H1 (cell line): ENCODE measurements at regions not wholly inside any gene's neighbourhood (a gene's known extent, or its start where the extent isn't known, plus 50 kb on each side); places are given as distances from the start of the nearest gene placed in this dataset.

Experiments used
- CTCF ChIA-PET: fragments of 300-600 bp; sonication (Branson Sonifier 250); formaldehyde crosslinking; loops from one replicate; lab custom pipeline; 2021; ENCODE audit not compliant: partially characterized antibody; lab: Charles Lee
- POLR2A ChIA-PET: fragments of 300-600 bp; sonication (Branson Sonifier 250); formaldehyde crosslinking; loops from one replicate; lab custom pipeline; 2021; ENCODE audit warnings: inconsistent platforms; ENCODE audit not compliant: partially characterized antibody; lab: Charles Lee
- DNase-seq, 2 experiments: peaks; one replicate each; pipeline versions ENCODE4 v3.0.0 to v3.0.0-alpha.2; 2010 to 2022; ENCODE audit warnings: low spot score in 2 of 2, low read depth in 1 of 2, mixed read lengths in 1 of 2
- FAIRE-seq: peaks from 2 replicates; lab custom pipeline; 2011; peaks lifted over from hg19 to GRCh38; lab: Jason Lieb, UNC
- H2AFZ ChIP-seq: 2 replicates; pipeline ENCODE4 v1.8.1; 2012; ENCODE audit warnings: low read length, inconsistent platforms
- H2AK5ac ChIP-seq: 2 replicates; pipeline ENCODE4 v1.6.1; 2013; ENCODE audit warnings: low read depth, low read length
- H2BK120ac ChIP-seq: replicated peaks from 2 replicates; pipeline ENCODE3; 2013; ENCODE audit warnings: low read depth, low read length, inconsistent platforms
- H2BK12ac ChIP-seq: 2 replicates; pipeline ENCODE4 v1.6.1; 2013; ENCODE audit warnings: low read depth, low read length
- H2BK15ac ChIP-seq: 2 replicates; pipeline ENCODE4 v1.6.1; 2013; ENCODE audit warnings: low read length
- H2BK20ac ChIP-seq: 2 replicates; pipeline ENCODE4 v1.6.1; 2013; ENCODE audit warnings: low read length
- H2BK5ac ChIP-seq: 2 replicates; pipeline ENCODE4 v1.6.1; 2013; ENCODE audit warnings: low read depth, low read length
- H3K14ac ChIP-seq: 2 replicates; pipeline ENCODE4 v1.6.1; 2013; ENCODE audit warnings: inconsistent platforms; ENCODE audit not compliant: insufficient read length
- H3K18ac ChIP-seq: 2 replicates; pipeline ENCODE4 v1.6.1; 2013; ENCODE audit warnings: low read length; ENCODE audit errors: extremely low read depth
- H3K23ac ChIP-seq: 2 replicates; pipeline ENCODE4 v1.6.1; 2013; ENCODE audit warnings: inconsistent platforms; ENCODE audit not compliant: insufficient read length
- H3K23me2 ChIP-seq: 2 replicates; pipeline ENCODE4 v1.6.1; 2013; ENCODE audit warnings: low read depth, low read length
- H3K27ac ChIP-seq: 2 replicates; pipeline ENCODE4 v1.6.1; 2011; ENCODE audit warnings: low read depth, low read length, inconsistent platforms
- H3K27me3 ChIP-seq, 4 experiments: replicated peaks in 1 of 4; 1 replicate in 1 of 4; 2 replicates in 3 of 4; pipeline versions ENCODE4 v1.6.1 to v1.8.1; 2011 to 2013; ENCODE audit warnings: low read length in 3 of 4, mild to moderate bottlenecking in 3 of 4, inconsistent platforms in 2 of 4, mixed read lengths in 2 of 4, moderate library complexity in 1 of 4; ENCODE audit not compliant: control insufficient read depth in 3 of 4, insufficient read depth in 3 of 4; ENCODE audit errors: extremely low read depth in 1 of 4
- H3K36me3 ChIP-seq, 4 experiments: 2 replicates each; pipeline versions ENCODE4 v1.6.1 to v1.8.1; 2011 to 2013; ENCODE audit warnings: mild to moderate bottlenecking in 4 of 4, low read length in 3 of 4, moderate library complexity in 2 of 4, control low read depth in 1 of 4, inconsistent platforms in 1 of 4; ENCODE audit not compliant: insufficient read depth in 4 of 4, control insufficient read depth in 2 of 4
- H3K4ac ChIP-seq: replicated peaks from 2 replicates; pipeline ENCODE3; 2013; ENCODE audit warnings: low read length, low read depth, mixed read lengths, inconsistent platforms; ENCODE audit not compliant: insufficient read length
- H3K4me1 ChIP-seq, 4 experiments: replicated peaks in 1 of 4; 1 replicate in 1 of 4; 2 replicates in 3 of 4; pipeline versions ENCODE4 v1.6.1 to v1.8.1; 2011 to 2013; ENCODE audit warnings: low read length in 3 of 4, inconsistent platforms in 2 of 4, mixed read lengths in 1 of 4; ENCODE audit not compliant: insufficient read depth in 4 of 4, control insufficient read depth in 3 of 4
- H3K4me2 ChIP-seq, 2 experiments: 2 replicates each; pipeline versions ENCODE4 v1.6.1 to v1.8.1; 2011 to 2013; ENCODE audit warnings: low read depth in 2 of 2, low read length in 2 of 2, control low read depth in 1 of 2, inconsistent platforms in 1 of 2, mild to moderate bottlenecking in 1 of 2; ENCODE audit not compliant: insufficient read depth in 1 of 2
- H3K4me3 ChIP-seq, 4 experiments: fragments of 200-600, 300-600 bp in 1 of 4; sonication (generic), shearing (Covaris generic), sonication (Bioruptor Twin) in 1 of 4; 2 replicates each; pipeline versions ENCODE4 v1.5.1 to v1.8.1; 2011 to 2016; ENCODE audit warnings: low read length in 4 of 4, low read depth in 3 of 4, control low read depth in 2 of 4, inconsistent platforms in 2 of 4, mild to moderate bottlenecking in 2 of 4, mixed read lengths in 1 of 4, moderate library complexity in 1 of 4; ENCODE audit not compliant: insufficient read depth in 2 of 4; ENCODE audit errors: extremely low read depth in 1 of 4
- H3K56ac ChIP-seq: replicated peaks from 2 replicates; pipeline ENCODE3; 2013; ENCODE audit warnings: low read depth, mild to moderate bottlenecking, mixed read lengths, low read length, inconsistent platforms; ENCODE audit not compliant: insufficient read length
- H3K79me1 ChIP-seq: 2 replicates; pipeline ENCODE4 v1.6.1; 2013; ENCODE audit warnings: low read depth, low read length, control low read depth
- H3K79me2 ChIP-seq, 2 experiments: 2 replicates each; pipeline versions ENCODE4 v1.6.1 to v1.8.1; 2012 to 2013; ENCODE audit warnings: low read length in 2 of 2, mild to moderate bottlenecking in 2 of 2, inconsistent platforms in 1 of 2; ENCODE audit not compliant: insufficient read depth in 2 of 2, control insufficient read depth in 1 of 2
- H3K9ac ChIP-seq, 4 experiments: replicated peaks in 1 of 4; 1 replicate in 1 of 4; 2 replicates in 3 of 4; pipeline versions ENCODE4 v1.6.1 to v1.8.1; 2011 to 2013; ENCODE audit warnings: low read depth in 3 of 4, low read length in 3 of 4, control low read depth in 2 of 4, mild to moderate bottlenecking in 2 of 4, moderate library complexity in 2 of 4, inconsistent platforms in 1 of 4; ENCODE audit errors: extremely low read depth in 1 of 4
- H3K9me3 ChIP-seq, 2 experiments: 2 replicates each; pipeline versions ENCODE4 v1.6.1 to v1.8.1; 2012 to 2013; ENCODE audit warnings: mild to moderate bottlenecking in 2 of 2, moderate library complexity in 2 of 2, control low read depth in 1 of 2, inconsistent platforms in 1 of 2, low read depth in 1 of 2, low read length in 1 of 2, mixed read lengths in 1 of 2; ENCODE audit not compliant: insufficient read depth in 2 of 2
- H4K20me1 ChIP-seq, 2 experiments: replicated peaks in 1 of 2; 2 replicates each; pipeline versions ENCODE3 to v1.8.1; 2011 to 2013; ENCODE audit warnings: inconsistent platforms in 2 of 2, low read length in 2 of 2, mild to moderate bottlenecking in 1 of 2; ENCODE audit not compliant: insufficient read depth in 2 of 2, control insufficient read depth in 1 of 2
- H4K5ac ChIP-seq: 2 replicates; pipeline ENCODE4 v1.6.1; 2013; ENCODE audit warnings: low read length, low read depth, mixed read lengths, inconsistent platforms; ENCODE audit not compliant: insufficient read length
- H4K8ac ChIP-seq: 2 replicates; pipeline ENCODE4 v1.8.0; 2013; ENCODE audit warnings: mild to moderate bottlenecking, moderate library complexity, low read length, inconsistent platforms; ENCODE audit not compliant: insufficient read depth; ENCODE audit errors: extremely low read depth
- H4K91ac ChIP-seq: replicated peaks from 2 replicates; pipeline ENCODE3; 2013; ENCODE audit warnings: low read length, mixed read lengths, inconsistent platforms; ENCODE audit not compliant: insufficient read length
- FOSL1 ChIP-seq: IDR thresholded peaks from 2 replicates; pipeline ENCODE4 v1.6.1; 2011; ENCODE audit warnings: mild to moderate bottlenecking, low read depth, low read length, moderate library complexity; ENCODE audit not compliant: insufficient read depth
- GTF2F1 ChIP-seq: IDR thresholded peaks from 2 replicates; pipeline ENCODE4 v1.6.1; 2012; ENCODE audit warnings: low read depth, low read length, improper control_type of control experiment, borderline replicate concordance
- SRF ChIP-seq: IDR thresholded peaks from 2 replicates; pipeline ENCODE4 v1.6.1; 2011; ENCODE audit warnings: mild to moderate bottlenecking, low read depth, low read length, moderate library complexity
- WGBS, 2 experiments: shearing (Covaris generic) in 1 of 2; methylation state at CpG; one replicate each; pipeline versions ENCODE4 v1.1.6 to v1.1.7; 2013 to 2015; ENCODE audit warnings: low lambda C conversion rate in 2 of 2, mixed read lengths in 2 of 2, inconsistent platforms in 1 of 2, low coverage in 1 of 2, missing lambda C conversion rate in 1 of 2; ENCODE audit not compliant: insufficient replicate concordance in 2 of 2, insufficient coverage in 1 of 2, insufficient read length in 1 of 2; ENCODE audit errors: extremely low coverage in 1 of 2, missing lambda C conversion rate in 1 of 2; 5-methylcytosine and 5-hydroxymethylcytosine counted together

DNA sequence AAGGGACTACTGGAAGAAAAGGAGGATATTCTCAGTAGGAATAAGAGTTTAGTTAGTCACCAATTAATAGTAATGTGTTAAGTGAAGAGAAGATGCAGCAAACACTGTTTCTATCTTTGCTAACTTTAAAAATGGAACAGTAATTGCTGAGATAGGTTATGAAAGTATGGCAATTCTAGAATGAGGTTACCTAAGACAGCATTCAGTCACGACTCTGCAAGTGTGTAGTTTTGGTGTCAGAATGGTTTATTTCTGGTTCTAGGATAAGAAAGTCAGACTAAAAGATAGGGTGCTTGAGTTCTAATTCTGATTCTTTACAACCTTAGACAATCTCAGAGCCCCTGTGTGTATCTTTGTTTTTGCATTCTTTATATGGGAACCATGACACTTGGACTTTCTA, 138.1 kb downstream of the POU4F1 start:
- FAIRE-seq (no peak), DNase-seq (no peak)
- no peak overlapping the region for H4K8ac ChIP-seq
- no peak overlapping the region for H3K18ac ChIP-seq
- POLR2A ChIA-PET = interaction anchor here (1.0 kb wide), 1 partner anchor 35 kb away, joined by 3 read pairs; no protein-coding TSS in a partner anchor
- H3K79me2 ChIP-seq = no peaks in the 10 kb centered on the region
- H3K23ac ChIP-seq = no peak overlapping the region
- H2BK15ac ChIP-seq = no peak overlapping the region
- H3K56ac ChIP-seq = no peak overlapping the region
- H3K36me3 ChIP-seq = no peaks in the 10 kb centered on the region
- H3K9me3 ChIP-seq = no peaks in the 10 kb centered on the region
- no peak overlapping the region for H3K27ac ChIP-seq
- peaks cover 0 to 3% (median 0%) of the 10 kb centered on the region in 4 experiments; a peak in 1 of 7 replicates for H3K4me1 ChIP-seq
- H2AK5ac ChIP-seq = no peak overlapping the region
- H3K23me2 ChIP-seq = no peaks in the 10 kb centered on the region
- H3K9ac ChIP-seq = no peak overlapping the region
- WGBS, 2 experiments = 85% methylated on average over 1 of the region's 1 CpG; no CpG with 5 or more reads in 1 of the 2 experiments
- no peak overlapping the region for H2BK20ac ChIP-seq
- H3K79me1 ChIP-seq = no peaks in the 10 kb centered on the region
- H2BK12ac ChIP-seq = no peak overlapping the region
- H3K4me3 ChIP-seq = no peak overlapping the region
- no peaks in the 10 kb centered on the region for H4K20me1 ChIP-seq
- no peak overlapping the region for H3K4ac ChIP-seq
- no peaks in the 10 kb centered on the region for H3K27me3 ChIP-seq
- H2BK120ac ChIP-seq = no peak overlapping the region
- H4K91ac ChIP-seq = no peak overlapping the region
- H2BK5ac ChIP-seq = no peak overlapping the region
- no peak overlapping the region for H3K4me2 ChIP-seq
- H3K14ac ChIP-seq = no peak overlapping the region
- H2AFZ ChIP-seq = no peak overlapping the region
- no peak overlapping the region for H4K5ac ChIP-seq
- CTCF ChIA-PET = no interaction called here
- no peak for TF ChIP-seq FOSL1
- no peak for TF ChIP-seq GTF2F1
- TF ChIP-seq SRF = no peak
